Uterus (tissue), 2 donors: ENCODE measurements at regions not wholly inside any gene's neighbourhood (a gene's known extent, or its start where the extent isn't known, plus 50 kb on each side); places are given as distances from the start of the nearest gene placed in this dataset.

Experiments used
- CTCF ChIP-seq, 4 experiments: fragments of 200-600 bp in 2 of 4; fragments of 450-650 bp in 2 of 4; sonication (generic) in 2 of 4; IDR thresholded peaks; one replicate each; pipeline ENCODE4 v1.5.1; 2016 to 2019; ENCODE audit warnings: antibody characterized with exemption in 4 of 4, mild to moderate bottlenecking in 2 of 4, moderate library complexity in 1 of 4
- POLR2A ChIP-seq, 2 donors: fragments of 450-650 bp; IDR thresholded peaks; one replicate each; pipeline ENCODE4 v1.6.1; 2016; ENCODE audit warnings: antibody characterized with exemption in 2 of 2, mild to moderate bottlenecking in 1 of 2, moderate library complexity in 1 of 2

- TF ChIP-seq POLR2A (IDR thresholded peaks at IDR 0.05) = no peak
- no peak for TF ChIP-seq CTCF (IDR thresholded peaks at IDR 0.05)
Measured at GRCh38 chr1:232521660-232522059, 108.3 kb downstream of the SIPA1L2 start.
